Left ventricle myocardium superior (tissue), 1 donor: ENCODE measurements at regions not wholly inside any gene's neighbourhood (a gene's known extent, or its start where the extent isn't known, plus 50 kb on each side); places are given as distances from the start of the nearest gene placed in this dataset.

Source experiments
- ATAC-seq: fragments of 200-7000 bp; cut with Tn5 transposase; one replicate; pipeline ENCODE4 v1.9.1; 2020; ENCODE audit warnings: mild to moderate bottlenecking, moderate library complexity
- DNase-seq: peaks from one replicate; pipeline ENCODE4 v3.0.0-alpha.2; 2020
- intact Hi-C: fragments of 100-400 bp; cut with micrococcal nuclease; formaldehyde crosslinking; loops from one replicate; pipeline ENCODE4 v1.11.0; 2022
- donor health status: DM: no; HTN: yes; CAD: no; lungs with severe emphysema.

DNA sequence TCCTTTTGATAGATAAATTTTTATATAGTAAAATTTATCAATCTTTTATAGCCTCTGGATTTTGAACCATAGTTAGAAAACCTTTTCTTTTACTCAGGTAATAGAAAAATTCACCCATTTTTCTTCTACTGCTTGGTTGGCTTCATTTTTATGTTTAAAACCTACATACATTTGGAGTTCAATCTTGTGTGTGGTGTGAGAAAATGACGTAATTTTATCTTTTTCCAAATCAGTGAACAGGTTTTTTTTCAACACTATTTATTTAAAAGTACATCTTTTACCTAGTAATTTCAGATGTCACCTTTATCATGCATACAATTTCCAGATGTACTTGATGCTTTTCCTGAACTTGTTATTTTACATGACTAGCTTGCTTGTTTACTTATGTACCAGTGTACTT lies 200.2 kb downstream of the TRIM36 start:
- intact Hi-C loops = no loop called here
- ATAC-seq (no peak), DNase-seq (no peak)

DNA sequence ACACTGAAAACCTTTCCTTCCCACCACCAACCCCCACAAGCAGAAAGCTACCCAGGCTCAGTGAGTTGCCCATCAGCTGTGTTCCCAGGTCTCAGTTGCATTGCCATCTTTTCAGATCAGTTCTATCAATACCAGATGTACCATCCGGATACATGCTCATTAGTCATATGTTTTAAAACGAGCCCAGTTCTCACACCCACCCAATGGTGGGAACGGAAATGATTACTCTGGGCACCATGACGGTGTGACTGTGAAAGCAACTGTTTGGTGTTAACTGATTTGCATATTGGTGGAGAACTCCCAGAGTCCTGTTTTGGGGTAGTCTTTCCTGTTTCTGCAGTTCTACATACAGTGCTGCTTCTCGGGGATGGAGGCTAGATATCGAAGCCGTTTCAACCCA lies 212.3 kb downstream of the TRIM36 start:
- ATAC-seq (no peak), DNase-seq (no peak)
- intact Hi-C loops = no loop called here

DNA sequence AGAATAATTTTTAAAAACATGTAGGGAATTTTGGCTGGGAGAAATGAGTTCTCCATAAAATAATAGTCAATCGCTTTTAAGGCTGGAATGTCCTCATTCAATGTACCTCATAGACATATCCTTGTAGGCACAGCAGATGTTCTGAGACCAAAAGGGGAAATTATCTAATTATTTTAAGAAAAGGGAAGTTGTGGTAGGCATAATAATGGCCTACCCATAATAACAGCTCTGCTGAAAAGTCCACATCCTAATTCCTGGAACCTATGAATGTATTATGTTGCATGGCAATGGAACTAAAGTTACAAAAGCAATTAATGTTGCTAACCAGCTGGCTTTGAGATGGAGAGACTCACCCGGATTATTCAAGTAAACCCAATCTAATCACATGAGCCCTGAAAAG lies 216.1 kb downstream of the TRIM36 start:
- intact Hi-C loops = no loop called here
- ATAC-seq (no peak), DNase-seq (no peak)

- DNase-seq = no peak
- ATAC-seq = no peak
- intact Hi-C loops = no loop called here
Measured at GRCh38 chr5:114952876-114953275, 216.8 kb downstream of the TRIM36 start.

DNA sequence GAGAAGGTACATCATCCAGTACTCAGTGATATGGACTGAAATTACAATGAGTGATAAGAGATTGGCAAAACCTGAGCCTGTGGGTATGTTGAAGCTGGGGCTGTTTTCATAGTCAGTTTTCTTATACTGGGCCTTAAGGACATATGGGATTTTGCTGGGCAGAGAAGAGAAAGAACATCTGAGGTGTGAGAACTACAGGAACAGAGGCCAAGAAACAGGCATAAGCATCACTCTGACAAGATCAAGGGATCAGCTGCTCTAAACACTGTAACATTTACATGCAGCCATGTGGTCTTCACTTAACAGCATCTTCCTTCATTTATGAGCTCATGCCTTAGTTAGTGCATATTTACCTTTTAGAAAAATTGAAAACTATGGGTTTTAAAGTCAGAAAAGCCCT lies 220.0 kb downstream of the TRIM36 start:
- ATAC-seq = no peak
- intact Hi-C loops = no loop called here
- DNase-seq = no peak

DNA sequence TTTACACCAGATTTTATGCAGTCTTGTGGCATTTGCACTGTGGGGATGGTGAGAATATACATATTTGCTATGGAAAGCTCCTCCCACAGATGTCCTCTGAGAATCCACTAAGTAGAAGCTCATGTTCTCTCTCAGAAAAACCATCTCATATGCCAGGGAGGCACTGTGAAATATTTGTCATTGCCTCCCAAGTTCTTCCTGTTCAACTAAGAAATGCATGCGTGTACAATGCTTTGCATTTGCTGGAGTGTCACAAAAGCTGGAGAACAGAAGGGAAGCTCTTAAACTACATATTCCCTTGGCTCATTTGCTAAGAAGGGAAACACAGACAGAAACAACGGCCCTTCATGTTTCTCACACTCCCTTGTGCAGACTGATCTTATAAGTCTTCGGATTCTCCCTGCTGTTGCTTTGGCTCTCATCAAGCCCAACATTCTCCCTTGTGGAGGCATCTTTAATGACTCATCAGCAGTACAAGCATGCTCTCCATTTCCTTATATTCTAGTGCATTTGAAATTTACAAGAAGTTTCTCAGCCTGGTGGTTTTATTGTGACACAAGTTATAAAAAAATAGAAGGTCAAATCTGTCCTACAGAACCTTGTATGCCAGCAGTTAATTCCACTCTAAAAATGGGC lies 220.6 kb downstream of the TRIM36 start:
- ATAC-seq = no peak
- no peak for DNase-seq
- intact Hi-C loops = no loop called here

- intact Hi-C loops = no loop called here
- ATAC-seq (no peak), DNase-seq (no peak)
Measured at GRCh38 chr5:114948363-114948762, 221.3 kb downstream of the TRIM36 start.

DNA sequence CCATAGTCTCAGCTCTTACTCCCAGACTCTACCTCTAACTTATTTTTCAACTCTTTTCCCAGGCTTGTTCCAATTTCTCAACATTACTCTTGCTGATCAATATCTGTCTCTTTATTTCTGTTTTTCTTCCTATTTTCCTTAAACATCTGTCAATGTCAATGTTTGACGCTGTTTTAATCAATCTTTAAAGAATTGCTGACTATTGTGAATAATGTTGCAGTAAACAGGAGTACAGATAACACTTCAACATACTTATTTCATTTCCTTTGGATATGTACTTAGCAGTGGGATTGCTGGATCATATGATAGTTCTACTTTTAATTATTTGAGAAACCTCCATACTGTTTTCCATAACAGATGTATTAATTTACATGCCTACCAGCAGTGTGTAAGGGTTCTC lies 229.0 kb downstream of the TRIM36 start:
- intact Hi-C loops = no loop called here
- ATAC-seq = no peak

DNA sequence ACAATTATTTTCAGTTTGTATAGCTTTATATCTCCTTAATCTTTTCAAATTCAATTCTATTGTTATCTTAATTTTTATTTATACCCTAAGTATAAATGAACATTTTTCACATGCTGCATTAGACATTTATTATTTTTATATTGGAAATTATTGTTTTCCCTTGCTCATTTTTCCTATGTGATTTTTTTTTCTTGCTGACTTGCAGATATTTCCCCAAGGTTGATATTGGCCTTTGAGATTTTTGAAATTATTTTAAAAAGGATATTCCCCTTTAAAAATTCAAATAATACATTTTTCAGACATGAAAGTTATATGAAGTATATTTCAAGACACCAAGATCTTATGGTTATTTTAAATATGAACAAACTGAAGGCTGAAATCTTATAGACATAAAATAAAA lies 234.2 kb downstream of the TRIM36 start:
- intact Hi-C loops = no loop called here
- ATAC-seq (no peak), DNase-seq (no peak)

More for the DNA sequence above, 229.0 kb downstream of the TRIM36 start:
- DNase-seq = no peak

DNA sequence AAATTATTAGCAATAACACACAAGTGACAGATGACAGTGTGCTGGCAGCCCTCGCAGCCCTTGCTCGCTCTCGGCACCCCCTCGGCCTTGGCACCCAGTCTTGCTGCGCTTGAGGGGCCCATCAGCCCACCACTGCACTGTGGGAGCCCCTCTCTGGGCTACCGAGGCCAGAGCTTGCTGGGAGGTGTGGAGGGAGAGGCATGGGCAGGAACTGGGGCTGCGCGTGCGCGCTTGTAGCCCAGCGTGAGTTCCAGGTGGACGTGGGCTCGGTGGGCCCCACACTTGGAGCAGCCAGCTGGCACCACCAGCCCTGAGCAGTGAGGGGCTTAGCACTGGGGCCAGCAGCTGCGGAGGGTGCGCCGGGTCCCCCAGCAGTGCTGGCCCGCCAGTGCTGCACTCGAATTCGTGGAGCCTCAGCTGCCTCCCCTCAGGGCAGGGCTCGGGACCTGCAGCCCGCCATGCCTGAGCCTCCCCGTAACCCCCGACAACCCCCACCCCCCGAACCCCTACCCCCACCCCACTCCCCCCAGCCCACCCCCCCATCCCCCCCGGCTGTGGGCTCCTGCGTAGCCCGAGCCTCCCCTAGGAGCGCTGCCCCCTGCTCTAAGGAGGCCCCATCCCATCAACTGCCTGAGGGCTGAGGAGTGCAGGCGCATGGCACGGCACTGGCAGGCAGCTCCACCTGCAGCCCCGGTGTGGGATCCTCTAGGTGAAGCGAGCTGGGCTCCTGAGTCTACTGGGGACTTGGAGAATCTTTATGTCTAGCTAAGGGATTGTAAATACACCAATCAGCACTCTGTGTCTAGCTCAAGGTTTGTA lies 240.9 kb downstream of the TRIM36 start:
- intact Hi-C loops = no loop called here
- ATAC-seq (no peak), DNase-seq (no peak)

- no peak for ATAC-seq
- DNase-seq = no peak
- intact Hi-C loops = no loop called here
Measured at GRCh38 chr5:114924769-114925168, 244.9 kb downstream of the TRIM36 start.

- DNase-seq = no peak
- ATAC-seq = no peak
- intact Hi-C loops = no loop called here
Measured at GRCh38 chr5:114912189-114912920, 257.4 kb downstream of the TRIM36 start.

GRCh38 chr5:114910727-114911126 lies 259.0 kb downstream of the TRIM36 start:
- DNase-seq (no peak), ATAC-seq (no peak)
- intact Hi-C loops = no loop called here

DNA sequence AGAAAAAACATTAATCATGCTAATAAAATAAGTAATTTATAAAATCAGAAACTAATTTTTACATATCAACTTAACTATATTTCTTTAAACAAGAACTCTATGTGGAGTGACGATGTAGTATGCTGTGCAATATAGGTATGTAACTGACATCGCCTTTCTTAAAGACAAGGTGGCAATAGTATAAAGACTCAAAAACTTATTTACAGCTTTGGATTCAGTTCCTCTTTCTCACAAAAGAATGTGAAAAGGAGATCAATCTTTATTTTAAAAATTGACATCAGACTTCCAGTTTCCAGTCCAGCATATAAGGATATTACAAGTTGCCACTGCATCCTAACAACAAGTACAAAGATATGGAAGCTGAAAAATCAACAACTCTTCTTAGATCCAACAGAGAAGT lies 260.3 kb downstream of the TRIM36 start:
- intact Hi-C loops = no loop called here
- DNase-seq = no peak
- ATAC-seq = no peak

GRCh38 chr5:114903767-114904166 lies 265.9 kb downstream of the TRIM36 start:
- no peak for DNase-seq
- no peak for ATAC-seq
- intact Hi-C loops = no loop called here

DNA sequence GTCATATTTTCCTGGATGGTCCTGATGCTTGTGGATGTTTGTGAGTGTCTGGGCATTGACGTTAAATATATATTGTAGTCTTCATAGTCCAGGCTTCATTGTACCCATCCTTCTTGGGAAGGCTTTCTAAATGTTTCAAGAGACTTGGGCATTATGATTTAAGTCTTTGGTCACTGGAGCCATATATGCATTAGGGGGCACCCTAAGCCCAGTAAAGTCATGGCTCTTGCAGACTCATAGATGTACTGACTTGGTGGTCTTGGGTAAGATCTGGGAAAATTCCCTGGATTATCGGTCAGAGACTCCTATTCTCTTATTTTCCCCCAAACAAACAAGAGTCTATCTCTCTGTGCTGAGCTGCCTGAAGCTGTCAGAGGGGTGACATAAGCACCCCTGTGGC lies 271.1 kb downstream of the TRIM36 start:
- no peak for ATAC-seq
- intact Hi-C loops = no loop called here
- no peak for DNase-seq

GRCh38 chr5:114883675-114884074 lies 286.0 kb downstream of the TRIM36 start:
- intact Hi-C loops = no loop called here
- DNase-seq (no peak), ATAC-seq (no peak)

DNA sequence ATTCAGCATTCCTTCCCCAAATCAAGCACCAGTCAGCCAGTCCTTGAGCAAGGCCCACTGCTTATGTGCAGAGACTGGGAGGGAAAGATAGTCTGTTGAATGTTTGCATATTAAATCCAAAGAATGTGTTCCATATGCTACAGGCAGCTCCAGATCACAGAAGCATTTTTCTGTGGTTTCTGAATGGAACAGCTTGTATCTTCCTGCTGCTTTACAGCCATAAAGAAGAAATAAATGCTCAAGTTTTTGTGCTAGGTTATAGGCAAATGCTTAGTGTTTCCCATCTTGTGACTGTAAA lies 310.3 kb downstream of the TRIM36 start:
- ATAC-seq = no peak
- intact Hi-C loops = no loop called here
- DNase-seq = no peak

- intact Hi-C loops = no loop called here
- DNase-seq (no peak), ATAC-seq (no peak)
Measured at GRCh38 chr5:114858665-114859437, 310.9 kb downstream of the TRIM36 start.
